K562 (cell line): ENCODE measurements at regions not wholly inside any gene's neighbourhood (a gene's known extent, or its start where the extent isn't known, plus 50 kb on each side); places are given as distances from the start of the nearest gene placed in this dataset.

Experiments used
- BACH1 ChIP-seq: fragments of 200-800 bp; sonication (Bioruptor generic); IDR thresholded peaks from 2 replicates; pipeline ENCODE4 v1.6.1; 2016; ENCODE audit warnings: missing genetic modification characterization, missing compliant biosample characterization
- BHLHE40 ChIP-seq: IDR thresholded peaks from 2 replicates; pipeline ENCODE4 v1.6.1; 2011; ENCODE audit warnings: low read length, improper control_type of control experiment
- CXXC5 ChIP-seq: fragments of 250-450 bp; sonication (Bioruptor Pico); IDR thresholded peaks from 2 replicates; pipeline ENCODE4 v1.8.0; 2022; ENCODE audit warnings: inconsistent platforms, mild to moderate bottlenecking, moderate library complexity
- JUND ChIP-seq, 2 experiments: IDR thresholded peaks; 2 replicates in 1 of 2; 3 replicates in 1 of 2; pipeline ENCODE4 v1.6.1; 2011; ENCODE audit warnings: borderline replicate concordance in 2 of 2, low read depth in 2 of 2, low read length in 2 of 2, improper control_type of control experiment in 1 of 2, missing biosample characterization in 1 of 2, missing genetic modification characterization in 1 of 2, missing genetic modification reagents in 1 of 2
- MEF2D ChIP-seq: conservative IDR thresholded peaks from 2 replicates; pipeline ENCODE4 v1.6.1; 2016; ENCODE audit warnings: low read depth, missing genetic modification characterization, missing compliant biosample characterization
- NFYB ChIP-seq: IDR thresholded peaks from 2 replicates; pipeline ENCODE4 v1.6.1; 2011; ENCODE audit warnings: mild to moderate bottlenecking, moderate library complexity; ENCODE audit not compliant: insufficient read length; ENCODE audit errors: extremely low read depth
- ZNF165 ChIP-seq: fragments of 250-450 bp; sonication (Bioruptor Pico); IDR thresholded peaks from 2 replicates; pipeline ENCODE4 v1.4.0; 2020; ENCODE audit warnings: borderline replicate concordance
- TF ChIP-seq, protein P1 (sequence below): fragments of 450-650 bp; IDR thresholded peaks from 2 replicates; pipeline ENCODE4 v1.6.1; 2016; ENCODE audit warnings: mild to moderate bottlenecking, moderate library complexity
- TF ChIP-seq, protein P2 (sequence below), 2 experiments: fragments of 450-650 bp; conservative IDR thresholded peaks; 2 replicates each; pipeline ENCODE4 v1.6.1; 2017; ENCODE audit warnings: mild to moderate bottlenecking in 2 of 2, moderate library complexity in 2 of 2

DNA sequence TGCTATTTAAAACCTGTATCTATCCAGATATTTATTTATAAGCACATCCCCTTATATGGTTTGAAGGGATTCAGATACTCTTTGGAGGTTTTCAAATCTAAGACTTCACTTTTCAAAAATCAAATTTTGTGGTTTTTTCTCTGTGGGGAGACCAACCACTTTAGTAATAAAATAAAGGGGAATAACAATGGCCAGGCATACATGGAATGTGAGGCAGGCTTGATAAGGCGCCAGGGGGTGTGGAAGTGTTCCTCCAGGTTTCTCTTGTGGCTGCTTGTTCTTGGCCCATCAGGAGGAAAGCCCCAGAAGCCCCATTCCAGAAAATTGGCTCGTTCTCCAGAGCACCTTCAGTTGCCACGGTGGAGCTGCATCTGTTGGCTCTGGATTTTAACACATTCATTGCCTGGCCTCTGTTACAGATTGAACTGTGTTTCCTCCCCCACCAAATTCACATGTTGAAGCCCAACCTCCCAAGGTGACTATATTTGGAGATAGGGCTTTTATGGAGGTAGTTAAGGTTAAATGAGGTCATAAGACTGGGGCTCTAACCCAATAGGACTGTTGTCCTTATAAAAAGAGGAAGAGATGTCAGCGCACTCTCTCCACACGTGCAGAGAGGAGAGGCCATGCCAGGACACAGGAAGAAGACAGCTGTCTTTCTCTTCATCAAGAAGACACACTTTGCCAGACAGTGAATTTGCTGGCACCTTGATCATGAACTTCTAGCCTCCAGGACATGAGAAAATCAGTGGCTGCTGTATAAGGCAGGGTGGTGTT is 195.9 kb downstream of the TMEM38B start (continued):
- TF ChIP-seq, protein P1, sequence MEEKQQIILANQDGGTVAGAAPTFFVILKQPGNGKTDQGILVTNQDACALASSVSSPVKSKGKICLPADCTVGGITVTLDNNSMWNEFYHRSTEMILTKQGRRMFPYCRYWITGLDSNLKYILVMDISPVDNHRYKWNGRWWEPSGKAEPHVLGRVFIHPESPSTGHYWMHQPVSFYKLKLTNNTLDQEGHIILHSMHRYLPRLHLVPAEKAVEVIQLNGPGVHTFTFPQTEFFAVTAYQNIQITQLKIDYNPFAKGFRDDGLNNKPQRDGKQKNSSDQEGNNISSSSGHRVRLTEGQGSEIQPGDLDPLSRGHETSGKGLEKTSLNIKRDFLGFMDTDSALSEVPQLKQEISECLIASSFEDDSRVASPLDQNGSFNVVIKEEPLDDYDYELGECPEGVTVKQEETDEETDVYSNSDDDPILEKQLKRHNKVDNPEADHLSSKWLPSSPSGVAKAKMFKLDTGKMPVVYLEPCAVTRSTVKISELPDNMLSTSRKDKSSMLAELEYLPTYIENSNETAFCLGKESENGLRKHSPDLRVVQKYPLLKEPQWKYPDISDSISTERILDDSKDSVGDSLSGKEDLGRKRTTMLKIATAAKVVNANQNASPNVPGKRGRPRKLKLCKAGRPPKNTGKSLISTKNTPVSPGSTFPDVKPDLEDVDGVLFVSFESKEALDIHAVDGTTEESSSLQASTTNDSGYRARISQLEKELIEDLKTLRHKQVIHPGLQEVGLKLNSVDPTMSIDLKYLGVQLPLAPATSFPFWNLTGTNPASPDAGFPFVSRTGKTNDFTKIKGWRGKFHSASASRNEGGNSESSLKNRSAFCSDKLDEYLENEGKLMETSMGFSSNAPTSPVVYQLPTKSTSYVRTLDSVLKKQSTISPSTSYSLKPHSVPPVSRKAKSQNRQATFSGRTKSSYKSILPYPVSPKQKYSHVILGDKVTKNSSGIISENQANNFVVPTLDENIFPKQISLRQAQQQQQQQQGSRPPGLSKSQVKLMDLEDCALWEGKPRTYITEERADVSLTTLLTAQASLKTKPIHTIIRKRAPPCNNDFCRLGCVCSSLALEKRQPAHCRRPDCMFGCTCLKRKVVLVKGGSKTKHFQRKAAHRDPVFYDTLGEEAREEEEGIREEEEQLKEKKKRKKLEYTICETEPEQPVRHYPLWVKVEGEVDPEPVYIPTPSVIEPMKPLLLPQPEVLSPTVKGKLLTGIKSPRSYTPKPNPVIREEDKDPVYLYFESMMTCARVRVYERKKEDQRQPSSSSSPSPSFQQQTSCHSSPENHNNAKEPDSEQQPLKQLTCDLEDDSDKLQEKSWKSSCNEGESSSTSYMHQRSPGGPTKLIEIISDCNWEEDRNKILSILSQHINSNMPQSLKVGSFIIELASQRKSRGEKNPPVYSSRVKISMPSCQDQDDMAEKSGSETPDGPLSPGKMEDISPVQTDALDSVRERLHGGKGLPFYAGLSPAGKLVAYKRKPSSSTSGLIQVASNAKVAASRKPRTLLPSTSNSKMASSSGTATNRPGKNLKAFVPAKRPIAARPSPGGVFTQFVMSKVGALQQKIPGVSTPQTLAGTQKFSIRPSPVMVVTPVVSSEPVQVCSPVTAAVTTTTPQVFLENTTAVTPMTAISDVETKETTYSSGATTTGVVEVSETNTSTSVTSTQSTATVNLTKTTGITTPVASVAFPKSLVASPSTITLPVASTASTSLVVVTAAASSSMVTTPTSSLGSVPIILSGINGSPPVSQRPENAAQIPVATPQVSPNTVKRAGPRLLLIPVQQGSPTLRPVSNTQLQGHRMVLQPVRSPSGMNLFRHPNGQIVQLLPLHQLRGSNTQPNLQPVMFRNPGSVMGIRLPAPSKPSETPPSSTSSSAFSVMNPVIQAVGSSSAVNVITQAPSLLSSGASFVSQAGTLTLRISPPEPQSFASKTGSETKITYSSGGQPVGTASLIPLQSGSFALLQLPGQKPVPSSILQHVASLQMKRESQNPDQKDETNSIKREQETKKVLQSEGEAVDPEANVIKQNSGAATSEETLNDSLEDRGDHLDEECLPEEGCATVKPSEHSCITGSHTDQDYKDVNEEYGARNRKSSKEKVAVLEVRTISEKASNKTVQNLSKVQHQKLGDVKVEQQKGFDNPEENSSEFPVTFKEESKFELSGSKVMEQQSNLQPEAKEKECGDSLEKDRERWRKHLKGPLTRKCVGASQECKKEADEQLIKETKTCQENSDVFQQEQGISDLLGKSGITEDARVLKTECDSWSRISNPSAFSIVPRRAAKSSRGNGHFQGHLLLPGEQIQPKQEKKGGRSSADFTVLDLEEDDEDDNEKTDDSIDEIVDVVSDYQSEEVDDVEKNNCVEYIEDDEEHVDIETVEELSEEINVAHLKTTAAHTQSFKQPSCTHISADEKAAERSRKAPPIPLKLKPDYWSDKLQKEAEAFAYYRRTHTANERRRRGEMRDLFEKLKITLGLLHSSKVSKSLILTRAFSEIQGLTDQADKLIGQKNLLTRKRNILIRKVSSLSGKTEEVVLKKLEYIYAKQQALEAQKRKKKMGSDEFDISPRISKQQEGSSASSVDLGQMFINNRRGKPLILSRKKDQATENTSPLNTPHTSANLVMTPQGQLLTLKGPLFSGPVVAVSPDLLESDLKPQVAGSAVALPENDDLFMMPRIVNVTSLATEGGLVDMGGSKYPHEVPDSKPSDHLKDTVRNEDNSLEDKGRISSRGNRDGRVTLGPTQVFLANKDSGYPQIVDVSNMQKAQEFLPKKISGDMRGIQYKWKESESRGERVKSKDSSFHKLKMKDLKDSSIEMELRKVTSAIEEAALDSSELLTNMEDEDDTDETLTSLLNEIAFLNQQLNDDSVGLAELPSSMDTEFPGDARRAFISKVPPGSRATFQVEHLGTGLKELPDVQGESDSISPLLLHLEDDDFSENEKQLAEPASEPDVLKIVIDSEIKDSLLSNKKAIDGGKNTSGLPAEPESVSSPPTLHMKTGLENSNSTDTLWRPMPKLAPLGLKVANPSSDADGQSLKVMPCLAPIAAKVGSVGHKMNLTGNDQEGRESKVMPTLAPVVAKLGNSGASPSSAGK: peak; percentile 27; the same call in 1 of the 2 replicates
- no peak for TF ChIP-seq JUND (IDR thresholded peaks at IDR 0.05; ENCODE audit: borderline replicate concordance, low read depth, low read length)
- peak; percentile 70; the same call in 2 of the 3 replicates for TF ChIP-seq JUND (tag; IDR thresholded peaks at IDR 0.05; ENCODE audit: borderline replicate concordance, low read depth, low read length)
- TF ChIP-seq ZNF165 (CRISPR knock-in tag): no peak
- TF ChIP-seq CXXC5 (CRISPR knock-in tag): peak; percentile 15; the same call in 1 of the 2 replicates
- TF ChIP-seq MEF2D: peak; percentile 23; the same call in 1 of the 2 replicates
- TF ChIP-seq BHLHE40: peak; percentile 96
- TF ChIP-seq, protein P2, sequence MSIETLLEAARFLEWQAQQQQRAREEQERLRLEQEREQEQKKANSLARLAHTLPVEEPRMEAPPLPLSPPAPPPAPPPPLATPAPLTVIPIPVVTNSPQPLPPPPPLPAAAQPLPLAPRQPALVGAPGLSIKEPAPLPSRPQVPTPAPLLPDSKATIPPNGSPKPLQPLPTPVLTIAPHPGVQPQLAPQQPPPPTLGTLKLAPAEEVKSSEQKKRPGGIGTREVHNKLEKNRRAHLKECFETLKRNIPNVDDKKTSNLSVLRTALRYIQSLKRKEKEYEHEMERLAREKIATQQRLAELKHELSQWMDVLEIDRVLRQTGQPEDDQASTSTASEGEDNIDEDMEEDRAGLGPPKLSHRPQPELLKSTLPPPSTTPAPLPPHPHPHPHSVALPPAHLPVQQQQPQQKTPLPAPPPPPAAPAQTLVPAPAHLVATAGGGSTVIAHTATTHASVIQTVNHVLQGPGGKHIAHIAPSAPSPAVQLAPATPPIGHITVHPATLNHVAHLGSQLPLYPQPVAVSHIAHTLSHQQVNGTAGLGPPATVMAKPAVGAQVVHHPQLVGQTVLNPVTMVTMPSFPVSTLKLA (conservative IDR thresholded peaks at IDR 0.05): 0 out of 4 replicates have a peak, but pooled peaks of 1 of the 2 experiments have one; percentile 20
- TF ChIP-seq BACH1: peak; percentile 60; the same call in 1 of the 2 replicates
- TF ChIP-seq NFYB: no peak
